Endothelial cell (in vitro differentiated cells): ENCODE measurements at regions not wholly inside any gene's neighbourhood (a gene's known extent, or its start where the extent isn't known, plus 50 kb on each side); places are given as distances from the start of the nearest gene placed in this dataset.

Experiments used
- DNase-seq: peaks from one replicate; pipeline ENCODE4 v3.0.0; 2021; ENCODE audit warnings: low spot score
- H3K27ac Mint-ChIP-seq: one replicate; pipeline ENCODE4 v1.8.0; 2021; ENCODE audit warnings: mixed read lengths, inconsistent platforms; ENCODE audit not compliant: unreplicated experiment
- H3K27me3 Mint-ChIP-seq: one replicate; pipeline ENCODE4 v1.8.0; 2021; ENCODE audit warnings: mild to moderate bottlenecking, moderate library complexity, mixed read lengths, inconsistent platforms; ENCODE audit not compliant: unreplicated experiment
- H3K36me3 Mint-ChIP-seq: one replicate; pipeline ENCODE4 v1.8.0; 2021; ENCODE audit warnings: mild to moderate bottlenecking, low read depth, mixed read lengths, inconsistent platforms; ENCODE audit not compliant: unreplicated experiment
- H3K4me1 Mint-ChIP-seq: one replicate; pipeline ENCODE4 v1.8.0; 2021; ENCODE audit warnings: mild to moderate bottlenecking, mixed read lengths, inconsistent platforms; ENCODE audit not compliant: unreplicated experiment
- H3K4me3 Mint-ChIP-seq: one replicate; pipeline ENCODE4 v1.8.0; 2021; ENCODE audit warnings: mild to moderate bottlenecking, mixed read lengths, inconsistent platforms; ENCODE audit not compliant: unreplicated experiment
- H3K9me3 Mint-ChIP-seq: one replicate; pipeline ENCODE4 v1.8.0; 2021; ENCODE audit warnings: mixed read lengths, inconsistent platforms; ENCODE audit not compliant: unreplicated experiment
- CTCF ChIP-seq: fragments of 200-600 bp; sonication (generic); IDR thresholded peaks from one replicate; pipeline ENCODE4 v1.5.0; 2021; ENCODE audit warnings: antibody characterized with exemption; ENCODE audit not compliant: unreplicated experiment

GRCh38 chr18:8519102-8519501 lies 90.1 kb upstream of the RAB12 start:
- DNase-seq, result no peak
- Mint-ChIP-seq H3K4me3 (no peak overlapping the region), H3K27ac (no peak overlapping the region), H3K9me3 (peaks cover 6% of the 10 kb centered on the region), H3K27me3 (no peaks in the 10 kb centered on the region), H3K36me3 (peaks cover 3% of the 10 kb centered on the region), H3K4me1 (no peaks in the 10 kb centered on the region)
- no peak for TF ChIP-seq CTCF

- no peak overlapping the region for H3K27ac Mint-ChIP-seq
- H3K4me3 Mint-ChIP-seq, result no peak overlapping the region
- DNase-seq, result no peak
- peaks cover 6% of the 10 kb centered on the region for H3K9me3 Mint-ChIP-seq
- H3K27me3 Mint-ChIP-seq, result no peaks in the 10 kb centered on the region
- no peaks in the 10 kb centered on the region for H3K4me1 Mint-ChIP-seq
- TF ChIP-seq CTCF, result no peak
- H3K36me3 Mint-ChIP-seq, result peaks cover 3% of the 10 kb centered on the region
Measured at GRCh38 chr18:8520266-8520665, 89.0 kb upstream of the RAB12 start.

GRCh38 chr18:8522756-8523155 lies 86.5 kb upstream of the RAB12 start:
- Mint-ChIP-seq H3K4me1 (no peaks in the 10 kb centered on the region), H3K27ac (no peak overlapping the region), H3K27me3 (no peaks in the 10 kb centered on the region), H3K36me3 (peaks cover 3% of the 10 kb centered on the region), H3K4me3 (no peak overlapping the region), H3K9me3 (peaks cover 6% of the 10 kb centered on the region)
- TF ChIP-seq CTCF, result no peak
- no peak for DNase-seq

GRCh38 chr18:8525692-8526091 lies 83.5 kb upstream of the RAB12 start:
- Mint-ChIP-seq H3K9me3 (peaks cover under 1% of the 10 kb centered on the region), H3K36me3 (peaks cover 5% of the 10 kb centered on the region), H3K27me3 (no peaks in the 10 kb centered on the region), H3K4me3 (no peak overlapping the region), H3K27ac (no peak overlapping the region), H3K4me1 (no peaks in the 10 kb centered on the region)
- peak; percentile 24 for DNase-seq
- TF ChIP-seq CTCF, result no peak

- Mint-ChIP-seq H3K4me3 (no peak overlapping the region), H3K36me3 (peaks cover 5% of the 10 kb centered on the region), H3K27me3 (no peaks in the 10 kb centered on the region), H3K4me1 (no peaks in the 10 kb centered on the region), H3K9me3 (no peaks in the 10 kb centered on the region), H3K27ac (no peak overlapping the region)
- DNase-seq, result no peak
- no peak for TF ChIP-seq CTCF
Measured at GRCh38 chr18:8526332-8526731, 82.9 kb upstream of the RAB12 start.
